SK-N-SH (cell line): ENCODE measurements at regions not wholly inside any gene's neighbourhood (a gene's known extent, or its start where the extent isn't known, plus 50 kb on each side); places are given as distances from the start of the nearest gene placed in this dataset.

Source experiments
- CTCF ChIA-PET: fragments of 300-600, 350-600 bp; formaldehyde crosslinking; extraction: SDS; loops from one replicate; lab custom pipeline; 2021; lab: Yijun Ruan, JAX
- POLR2A ChIA-PET: fragments of 350-600 bp; sonication (Branson Sonifier 250); formaldehyde crosslinking; extraction: SDS; loops from one replicate; lab custom pipeline; 2020; ENCODE audit warnings: antibody characterized with exemption, inconsistent platforms; lab: Yijun Ruan, JAX
- DNase-seq: peaks from one replicate; pipeline ENCODE4 v3.0.0; 2012
- H2AFZ ChIP-seq: fragments of 200-600 bp; sonication (generic); 2 replicates; pipeline ENCODE4 v1.8.1; 2016; ENCODE audit warnings: antibody characterized with exemption, mild to moderate bottlenecking, low read depth
- H3F3A ChIP-seq: fragments of 200-600 bp; sonication (generic); replicated peaks from 2 replicates; pipeline ENCODE3; 2016; ENCODE audit warnings: antibody characterized with exemption, mild to moderate bottlenecking; ENCODE audit not compliant: insufficient read depth
- H3K27ac ChIP-seq, 2 experiments: fragments of 200-500 bp in 1 of 2; fragments of 200-600 bp in 1 of 2; sonication (Bioruptor generic) in 1 of 2; sonication (generic), shearing (Covaris generic) in 1 of 2; 2 replicates each; pipeline versions ENCODE4 v1.5.1 to v1.6.1; 2014 to 2016; ENCODE audit warnings: low read depth in 2 of 2, inconsistent platforms in 1 of 2, low read length in 1 of 2, mild to moderate bottlenecking in 1 of 2, mixed read lengths in 1 of 2
- H3K27me3 ChIP-seq: fragments of 200-600 bp; sonication (generic), shearing (Covaris generic); 2 replicates; pipeline ENCODE4 v1.6.1; 2016; ENCODE audit warnings: mixed run types; ENCODE audit not compliant: insufficient read depth
- H3K36me3 ChIP-seq, 2 experiments: fragments of 200-500 bp in 1 of 2; fragments of 200-600 bp in 1 of 2; sonication (Bioruptor generic) in 1 of 2; sonication (generic) in 1 of 2; replicated peaks in 1 of 2; 2 replicates each; pipeline versions ENCODE3 to v1.5.1; 2014 to 2016; ENCODE audit warnings: low read length in 1 of 2, mild to moderate bottlenecking in 1 of 2; ENCODE audit not compliant: insufficient read depth in 2 of 2, control insufficient read depth in 1 of 2
- H3K4me1 ChIP-seq, 2 experiments: fragments of 200-500 bp in 1 of 2; fragments of 200-600 bp in 1 of 2; sonication (Bioruptor generic) in 1 of 2; sonication (generic), shearing (Covaris generic) in 1 of 2; 2 replicates each; pipeline versions ENCODE4 v1.5.1 to v1.6.1; 2014 to 2016; ENCODE audit warnings: low read depth in 1 of 2, low read length in 1 of 2, mixed run types in 1 of 2; ENCODE audit not compliant: insufficient read depth in 2 of 2, control insufficient read depth in 1 of 2
- H3K4me2 ChIP-seq: fragments of 200-600 bp; sonication (generic), shearing (Covaris generic); 2 replicates; pipeline ENCODE4 v1.6.1; 2017; ENCODE audit warnings: mixed run types
- H3K4me3 ChIP-seq, 2 experiments: fragments of 200-500 bp in 1 of 2; fragments of 200-600 bp in 1 of 2; sonication (Bioruptor generic) in 1 of 2; sonication (generic), shearing (Covaris generic) in 1 of 2; 2 replicates each; pipeline versions ENCODE4 v1.5.1 to v1.8.1; 2014 to 2016; ENCODE audit warnings: low read depth in 2 of 2, inconsistent platforms in 1 of 2, low read length in 1 of 2, mild to moderate bottlenecking in 1 of 2, mixed read lengths in 1 of 2, moderate library complexity in 1 of 2
- H3K79me2 ChIP-seq: fragments of 200-600 bp; sonication (generic); 2 replicates; pipeline ENCODE4 v1.8.1; 2017; ENCODE audit warnings: mild to moderate bottlenecking; ENCODE audit not compliant: insufficient read depth
- H3K9ac ChIP-seq: fragments of 200-600 bp; sonication (generic); 2 replicates; pipeline ENCODE4 v1.6.1; 2017; ENCODE audit warnings: mixed run types
- H3K9me2 ChIP-seq: fragments of 200-600 bp; sonication (generic); 2 replicates; pipeline ENCODE4 v1.6.1; 2017; ENCODE audit warnings: mixed run types
- H3K9me3 ChIP-seq: fragments of 200-600 bp; sonication (generic); 2 replicates; pipeline ENCODE4 v1.6.1; 2017; ENCODE audit warnings: mixed run types, mild to moderate bottlenecking, moderate library complexity
- H4K20me1 ChIP-seq: fragments of 200-600 bp; sonication (generic); 2 replicates; pipeline ENCODE4 v1.6.1; 2017; ENCODE audit warnings: mild to moderate bottlenecking, mixed run types; ENCODE audit not compliant: insufficient read depth
- CHD2 ChIP-seq: fragments of 150-350 bp; IDR thresholded peaks from 2 replicates; pipeline ENCODE4 v1.6.1; 2018; ENCODE audit warnings: low read length; ENCODE audit not compliant: partially characterized antibody
- ELF1 ChIP-seq: IDR thresholded peaks from 2 replicates; pipeline ENCODE4 v1.4.0; 2012
- EP300 ChIP-seq, 2 experiments: IDR thresholded peaks; 2 replicates each; pipeline versions ENCODE4 v1.4.0 to v1.6.1; 2012; ENCODE audit warnings: borderline replicate concordance in 1 of 2, low read depth in 1 of 2, low read length in 1 of 2
- EZH2phosphoT487 ChIP-seq: fragments of 200-600 bp; sonication (generic); IDR thresholded peaks from 2 replicates; pipeline ENCODE4 v1.6.1; 2017; ENCODE audit warnings: low read depth, mixed run types, mild to moderate bottlenecking, antibody characterized with exemption, moderate library complexity, borderline replicate concordance
- FOXM1 ChIP-seq: IDR thresholded peaks from 2 replicates; pipeline ENCODE4 v1.4.0; 2012; ENCODE audit warnings: low read depth, mild to moderate bottlenecking
- GATA2 ChIP-seq: sonication (generic); formaldehyde crosslinking; IDR thresholded peaks from 2 replicates; pipeline ENCODE4 v1.5.0; 2020; ENCODE audit warnings: mild to moderate bottlenecking, missing genetic modification reagents
- IRF3 ChIP-seq: fragments of 150-350 bp; IDR thresholded peaks from 2 replicates; pipeline ENCODE4 v1.6.1; 2016; ENCODE audit warnings: mild to moderate bottlenecking, low read depth, low read length
- JUND ChIP-seq: IDR thresholded peaks from 2 replicates; pipeline ENCODE4 v1.4.0; 2012
- MAX ChIP-seq: IDR thresholded peaks from 2 replicates; pipeline ENCODE4 v1.4.0; 2012; ENCODE audit warnings: low read depth
- POLR2AphosphoS5 ChIP-seq: IDR thresholded peaks from 2 replicates; pipeline ENCODE4 v1.6.1; 2012; ENCODE audit warnings: low read depth, low read length
- RAD21 ChIP-seq: IDR thresholded peaks from 2 replicates; pipeline ENCODE4 v1.6.1; 2012; ENCODE audit warnings: mild to moderate bottlenecking, low read length
- RCOR1 ChIP-seq: fragments of 150-350 bp; IDR thresholded peaks from 2 replicates; pipeline ENCODE4 v1.6.1; 2017; ENCODE audit warnings: antibody characterized with exemption, low read length
- REST ChIP-seq: IDR thresholded peaks from 2 replicates; pipeline ENCODE4 v1.6.1; 2012; ENCODE audit warnings: mild to moderate bottlenecking, low read depth, low read length, moderate library complexity
- RFX5 ChIP-seq: IDR thresholded peaks from 2 replicates; pipeline ENCODE4 v1.6.1; 2012; ENCODE audit warnings: mild to moderate bottlenecking, improper control_type of control experiment, low read length
- TAF1 ChIP-seq: IDR thresholded peaks from 2 replicates; pipeline ENCODE4 v1.6.1; 2012; ENCODE audit warnings: low read depth, mild to moderate bottlenecking, low read length, moderate library complexity, borderline replicate concordance
- TCF12 ChIP-seq: IDR thresholded peaks from 2 replicates; pipeline ENCODE4 v1.4.0; 2012
- TEAD4 ChIP-seq: IDR thresholded peaks from 2 replicates; pipeline ENCODE4 v1.4.0; 2012; ENCODE audit warnings: mild to moderate bottlenecking, borderline replicate concordance; ENCODE audit not compliant: insufficient read depth
- USF1 ChIP-seq: IDR thresholded peaks from 2 replicates; pipeline ENCODE4 v1.4.0; 2012; ENCODE audit warnings: low read depth, borderline replicate concordance
- ZBTB33 ChIP-seq: IDR thresholded peaks from 2 replicates; pipeline ENCODE4 v1.4.0; 2012; ENCODE audit warnings: low read depth, borderline replicate concordance
- WGBS: methylation state at CpG from one replicate; pipeline ENCODE4 v1.1.6; 2017; ENCODE audit warnings: low lambda C conversion rate; 5-methylcytosine and 5-hydroxymethylcytosine counted together

- 47% methylated on average over 6 of the region's 6 CpGs for WGBS
- DNase-seq: no peak
- ChIA-PET POLR2A (interaction anchor here (0.7 kb wide), 1 partner anchor 69 kb away, joined by 3 read pairs; no protein-coding TSS in a partner anchor), CTCF (no interaction called here)
- Histone ChIP-seq H2AFZ (no peak overlapping the region), H3K9me2 (no peaks in the 10 kb centered on the region), H3K36me3 (no peaks in the 10 kb centered on the region), H3K27me3 (no peaks in the 10 kb centered on the region), H3K9ac (no peak overlapping the region), H4K20me1 (no peaks in the 10 kb centered on the region), H3K4me1 (peaks cover 0 to 7% of the 10 kb centered on the region in 2 experiments; a peak in 1 of 4 replicates), H3K27ac (no peak overlapping the region), H3K79me2 (no peaks in the 10 kb centered on the region), H3K4me3 (no peak overlapping the region), H3K4me2 (no peak overlapping the region), H3F3A (no peaks in the 10 kb centered on the region), H3K9me3 (no peaks in the 10 kb centered on the region)
- TF ChIP-seq EZH2phosphoT487 (no peak), REST (no peak), IRF3 (no peak), CHD2 (no peak), USF1 (no peak), POLR2AphosphoS5 (no peak), JUND (no peak), RFX5 (no peak)
Measured at GRCh38 chr5:6280425-6281100, 97.8 kb downstream of the MED10 start.

GRCh38 chr5:6279607-6280006 lies 98.7 kb downstream of the MED10 start:
- Histone ChIP-seq H3K4me3 (no peak overlapping the region), H3K79me2 (no peaks in the 10 kb centered on the region), H4K20me1 (no peaks in the 10 kb centered on the region), H3F3A (no peaks in the 10 kb centered on the region), H3K4me1 (peaks cover 0 to 7% of the 10 kb centered on the region in 2 experiments; a peak in 1 of 4 replicates), H3K36me3 (no peaks in the 10 kb centered on the region), H3K9me3 (no peaks in the 10 kb centered on the region), H3K27ac (no peak overlapping the region), H3K4me2 (no peak overlapping the region), H3K9ac (no peak overlapping the region), H2AFZ (no peak overlapping the region), H3K27me3 (no peaks in the 10 kb centered on the region), H3K9me2 (no peaks in the 10 kb centered on the region)
- POLR2A ChIA-PET: no interaction called here
- CTCF ChIA-PET: no interaction called here
- no peak for DNase-seq
- 45% methylated on average over 5 of the region's 5 CpGs for WGBS
- no peak for TF ChIP-seq TEAD4
- no peak for TF ChIP-seq RAD21
- TF ChIP-seq EZH2phosphoT487: no peak
- TF ChIP-seq EP300 (IDR thresholded peaks at IDR 0.05; ENCODE audit: borderline replicate concordance in 1 of 2, low read depth in 1 of 2, low read length in 1 of 2): no peak
- TF ChIP-seq ZBTB33: no peak
- no peak for TF ChIP-seq MAX
- no peak for TF ChIP-seq ELF1
- no peak for TF ChIP-seq TCF12
- TF ChIP-seq IRF3: no peak
- TF ChIP-seq RFX5: no peak
- no peak for TF ChIP-seq FOXM1
- TF ChIP-seq RCOR1: no peak
- no peak for TF ChIP-seq POLR2AphosphoS5
- TF ChIP-seq TAF1: no peak
- no peak for TF ChIP-seq GATA2 (CRISPR knock-in tag)
